Osteoblast (primary cell): ENCODE measurements at regions not wholly inside any gene's neighbourhood (a gene's known extent, or its start where the extent isn't known, plus 50 kb on each side); places are given as distances from the start of the nearest gene placed in this dataset.

Source experiments
- DNase-seq: peaks from one replicate; pipeline ENCODE4 v3.0.0; 2011; ENCODE audit warnings: low spot score, mixed read lengths; ENCODE audit not compliant: insufficient read length; ENCODE audit errors: missing footprints
- H2AFZ ChIP-seq: 2 replicates; pipeline ENCODE4 v1.6.0; 2011; ENCODE audit warnings: mild to moderate bottlenecking, low read length
- H3K27ac ChIP-seq: 2 replicates; pipeline ENCODE4 v1.5.1; 2011; ENCODE audit warnings: mild to moderate bottlenecking, low read depth, low read length, moderate library complexity
- H3K27me3 ChIP-seq: 2 replicates; pipeline ENCODE4 v1.6.0; 2012; ENCODE audit warnings: mild to moderate bottlenecking, control low read depth, inconsistent platforms, low read length, moderate library complexity; ENCODE audit not compliant: insufficient read depth
- H3K36me3 ChIP-seq: 2 replicates; pipeline ENCODE4 v1.5.1; 2011; ENCODE audit warnings: mild to moderate bottlenecking, low read length, control low read depth, moderate library complexity; ENCODE audit not compliant: insufficient read depth
- H3K4me1 ChIP-seq: 2 replicates; pipeline ENCODE4 v1.5.1; 2011; ENCODE audit warnings: mild to moderate bottlenecking, low read length, control low read depth, moderate library complexity; ENCODE audit not compliant: insufficient read depth
- H3K4me2 ChIP-seq: 2 replicates; pipeline ENCODE4 v1.6.0; 2011; ENCODE audit warnings: mild to moderate bottlenecking, low read length; ENCODE audit not compliant: insufficient read depth
- H3K4me3 ChIP-seq: fragments of 200-600 bp; sonication (generic); 3 replicates; pipeline ENCODE4 v1.5.1; 2012; ENCODE audit warnings: mild to moderate bottlenecking, low read length, inconsistent platforms; ENCODE audit not compliant: insufficient read depth
- H3K79me2 ChIP-seq: 2 replicates; pipeline ENCODE4 v1.6.0; 2012; ENCODE audit warnings: mild to moderate bottlenecking, low read length, control low read depth, inconsistent platforms; ENCODE audit not compliant: insufficient read depth
- H3K9me3 ChIP-seq: 2 replicates; pipeline ENCODE4 v1.5.1; 2011; ENCODE audit warnings: low read depth, low read length, control low read depth
- H4K20me1 ChIP-seq: 2 replicates; pipeline ENCODE4 v1.6.0; 2012; ENCODE audit warnings: mild to moderate bottlenecking, low read length, control low read depth; ENCODE audit not compliant: insufficient read depth
- CTCF ChIP-seq: IDR thresholded peaks from 2 replicates; pipeline ENCODE4 v1.5.1; 2011; ENCODE audit warnings: mild to moderate bottlenecking, low read depth, low read length, moderate library complexity; ENCODE audit errors: extremely low read depth

- Histone ChIP-seq H3K4me1 (no peaks in the 10 kb centered on the region), H3K27ac (no peak overlapping the region), H3K36me3 (no peaks in the 10 kb centered on the region), H3K79me2 (no peaks in the 10 kb centered on the region), H3K27me3 (no peaks in the 10 kb centered on the region), H3K4me2 (no peak overlapping the region), H3K9me3 (no peaks in the 10 kb centered on the region), H2AFZ (no peak overlapping the region), H4K20me1 (no peaks in the 10 kb centered on the region), H3K4me3 (no peak overlapping the region)
- TF ChIP-seq CTCF: no peak
- no peak for DNase-seq
Measured at GRCh38 chr16:20241321-20241720, 86.0 kb downstream of the GP2 start.

GRCh38 chr16:20236579-20237289 lies 90.6 kb downstream of the GP2 start:
- no peaks in the 10 kb centered on the region for H3K79me2 ChIP-seq
- H3K27ac ChIP-seq: no peak overlapping the region
- no peak overlapping the region for H3K4me2 ChIP-seq
- TF ChIP-seq CTCF: no peak
- H3K27me3 ChIP-seq: no peaks in the 10 kb centered on the region
- no peaks in the 10 kb centered on the region for H3K9me3 ChIP-seq
- no peaks in the 10 kb centered on the region for H3K4me1 ChIP-seq
- DNase-seq: no peak
- no peaks in the 10 kb centered on the region for H4K20me1 ChIP-seq
- no peak overlapping the region for H2AFZ ChIP-seq
- no peak overlapping the region for H3K4me3 ChIP-seq
- H3K36me3 ChIP-seq: no peaks in the 10 kb centered on the region

- DNase-seq: no peak
- Histone ChIP-seq H3K4me1 (no peaks in the 10 kb centered on the region), H3K79me2 (no peaks in the 10 kb centered on the region), H3K4me3 (no peak overlapping the region), H3K36me3 (no peaks in the 10 kb centered on the region), H4K20me1 (no peaks in the 10 kb centered on the region), H2AFZ (no peak overlapping the region), H3K27ac (no peak overlapping the region), H3K27me3 (no peaks in the 10 kb centered on the region), H3K9me3 (no peaks in the 10 kb centered on the region), H3K4me2 (no peak overlapping the region)
- TF ChIP-seq CTCF: no peak
Measured at GRCh38 chr16:20225228-20225733, 102.0 kb downstream of the GP2 start.

GRCh38 chr16:20221208-20221607 lies 106.1 kb downstream of the GP2 start:
- DNase-seq: no peak
- Histone ChIP-seq H3K4me2 (no peak overlapping the region), H3K27ac (no peak overlapping the region), H3K9me3 (no peaks in the 10 kb centered on the region), H3K4me3 (no peak overlapping the region), H3K27me3 (no peaks in the 10 kb centered on the region), H3K4me1 (no peaks in the 10 kb centered on the region), H4K20me1 (no peaks in the 10 kb centered on the region), H2AFZ (no peak overlapping the region), H3K79me2 (no peaks in the 10 kb centered on the region), H3K36me3 (no peaks in the 10 kb centered on the region)
- no peak for TF ChIP-seq CTCF
